H9 (cell line): ENCODE measurements at regions not wholly inside any gene's neighbourhood (a gene's known extent, or its start where the extent isn't known, plus 50 kb on each side); places are given as distances from the start of the nearest gene placed in this dataset.

ENCODE experiments used
- DNase-seq: peaks from one replicate; pipeline ENCODE4 v3.0.0-alpha.2; 2017
- H2AFZ ChIP-seq: one replicate; pipeline ENCODE4 v1.6.1; 2013; ENCODE audit warnings: mild to moderate bottlenecking, low read length, control low read depth, moderate library complexity
- H2AK5ac ChIP-seq: 2 replicates; pipeline ENCODE4 v1.6.1; 2013; ENCODE audit warnings: low read length, control low read depth, mixed read lengths; ENCODE audit not compliant: insufficient read length
- H2BK120ac ChIP-seq: one replicate; pipeline ENCODE4 v1.6.1; 2013; ENCODE audit warnings: low read depth, mild to moderate bottlenecking, low read length, control low read depth, inconsistent platforms; ENCODE audit not compliant: poor library complexity, severe bottlenecking
- H2BK12ac ChIP-seq: 2 replicates; pipeline ENCODE4 v1.6.1; 2013; ENCODE audit warnings: low read length, control low read depth, mixed read lengths, low read depth; ENCODE audit not compliant: insufficient read length
- H2BK15ac ChIP-seq: 2 replicates; pipeline ENCODE4 v1.6.1; 2013; ENCODE audit warnings: low read depth, low read length, control low read depth
- H2BK20ac ChIP-seq: one replicate; pipeline ENCODE4 v1.6.1; 2013; ENCODE audit warnings: low read depth, mild to moderate bottlenecking, low read length, control low read depth, inconsistent platforms; ENCODE audit not compliant: poor library complexity, severe bottlenecking
- H2BK5ac ChIP-seq: 2 replicates; pipeline ENCODE4 v1.6.1; 2013; ENCODE audit warnings: low read length, control low read depth, mixed read lengths; ENCODE audit not compliant: insufficient read length
- H3K14ac ChIP-seq: 2 replicates; pipeline ENCODE4 v1.6.1; 2013; ENCODE audit warnings: low read length, control low read depth; ENCODE audit not compliant: insufficient read depth
- H3K18ac ChIP-seq: 2 replicates; pipeline ENCODE4 v1.6.1; 2013; ENCODE audit warnings: low read depth, mild to moderate bottlenecking, mixed read lengths, low read length, control low read depth; ENCODE audit not compliant: insufficient read length
- H3K23ac ChIP-seq: 2 replicates; pipeline ENCODE4 v1.6.1; 2013; ENCODE audit warnings: low read length, control low read depth, mixed read lengths, low read depth; ENCODE audit not compliant: insufficient read length
- H3K23me2 ChIP-seq: 2 replicates; pipeline ENCODE4 v1.6.1; 2013; ENCODE audit warnings: low read depth, mild to moderate bottlenecking, mixed read lengths, low read length, control low read depth; ENCODE audit not compliant: insufficient read length, poor library complexity, severe bottlenecking
- H3K27ac ChIP-seq: 2 replicates; pipeline ENCODE4 v1.5.1; 2013; ENCODE audit warnings: low read length, control low read depth, mixed read lengths, low read depth; ENCODE audit not compliant: insufficient read length
- H3K27me3 ChIP-seq: 2 replicates; pipeline ENCODE4 v1.6.1; 2013; ENCODE audit warnings: low read length, control low read depth, inconsistent platforms; ENCODE audit not compliant: insufficient read depth
- H3K4ac ChIP-seq: 2 replicates; pipeline ENCODE4 v1.6.1; 2013; ENCODE audit warnings: low read depth, mild to moderate bottlenecking, control low read depth, inconsistent platforms, low read length, moderate library complexity
- H3K4me1 ChIP-seq: 2 replicates; pipeline ENCODE4 v1.6.1; 2013; ENCODE audit warnings: low read length, control low read depth, inconsistent platforms; ENCODE audit not compliant: insufficient read depth
- H3K4me2 ChIP-seq: 2 replicates; pipeline ENCODE4 v1.6.1; 2013; ENCODE audit warnings: low read length, control low read depth, mixed read lengths; ENCODE audit not compliant: insufficient read length, insufficient read depth
- H3K56ac ChIP-seq: 2 replicates; pipeline ENCODE4 v1.6.1; 2013; ENCODE audit warnings: low read depth, mild to moderate bottlenecking, mixed read lengths, low read length, control low read depth; ENCODE audit not compliant: insufficient read length
- H3K79me1 ChIP-seq: 2 replicates; pipeline ENCODE4 v1.6.1; 2013; ENCODE audit warnings: low read depth, mild to moderate bottlenecking, moderate library complexity, low read length, control low read depth, inconsistent platforms; ENCODE audit not compliant: insufficient read depth, poor library complexity, severe bottlenecking
- H3K79me2 ChIP-seq: 2 replicates; pipeline ENCODE4 v1.6.1; 2013; ENCODE audit warnings: low read length, control low read depth, inconsistent platforms; ENCODE audit not compliant: insufficient read depth
- H3K9ac ChIP-seq: 2 replicates; pipeline ENCODE4 v1.6.1; 2013; ENCODE audit warnings: low read length, control low read depth, mixed read lengths; ENCODE audit not compliant: insufficient read length; ENCODE audit errors: extremely low read depth
- H3K9me3 ChIP-seq: one replicate; pipeline ENCODE4 v1.6.1; 2013; ENCODE audit warnings: low read depth, low read length, inconsistent platforms; ENCODE audit not compliant: control insufficient read depth
- H3T11ph ChIP-seq: one replicate; pipeline ENCODE4 v1.6.1; 2013; ENCODE audit warnings: mild to moderate bottlenecking, low read length, control low read depth, inconsistent platforms
- H4K20me1 ChIP-seq: one replicate; pipeline ENCODE4 v1.6.1; 2013; ENCODE audit not compliant: control insufficient read depth, insufficient read length, insufficient read depth
- H4K5ac ChIP-seq: 2 replicates; pipeline ENCODE4 v1.6.1; 2013; ENCODE audit warnings: low read depth, mild to moderate bottlenecking, mixed read lengths, low read length, control low read depth; ENCODE audit not compliant: insufficient read length
- H4K8ac ChIP-seq: replicated peaks from 2 replicates; pipeline ENCODE4 v1.6.1; 2013; ENCODE audit warnings: low read length, control low read depth, mixed read lengths, low read depth; ENCODE audit not compliant: insufficient read length
- H4K91ac ChIP-seq: 2 replicates; pipeline ENCODE4 v1.6.1; 2013; ENCODE audit warnings: low read depth, mild to moderate bottlenecking, moderate library complexity, mixed read lengths, low read length, control low read depth; ENCODE audit not compliant: insufficient read length
- H3K27ac Mint-ChIP-seq, 3 experiments: 2 replicates in 2 of 3; 3 replicates in 1 of 3; pipeline ENCODE4 v1.8.0; 2020 to 2021; ENCODE audit warnings: mixed read lengths in 3 of 3, mild to moderate bottlenecking in 1 of 3, moderate library complexity in 1 of 3
- H3K27me3 Mint-ChIP-seq: 2 replicates; pipeline ENCODE4 v1.8.0; 2021; ENCODE audit warnings: low read depth, mild to moderate bottlenecking, moderate library complexity, mixed read lengths
- H3K36me3 Mint-ChIP-seq, 3 experiments: 2 replicates in 2 of 3; 3 replicates in 1 of 3; pipeline ENCODE4 v1.8.0; 2020 to 2021; ENCODE audit warnings: low read depth in 3 of 3, mixed read lengths in 3 of 3; ENCODE audit not compliant: insufficient read depth in 1 of 3
- H3K4me1 Mint-ChIP-seq, 2 experiments: 2 replicates each; pipeline ENCODE4 v1.8.0; 2020; ENCODE audit warnings: mixed read lengths in 2 of 2
- H3K4me3 Mint-ChIP-seq, 2 experiments: 2 replicates in 1 of 2; 3 replicates in 1 of 2; pipeline ENCODE4 v1.8.0; 2020 to 2021; ENCODE audit warnings: mild to moderate bottlenecking in 2 of 2, mixed read lengths in 2 of 2, moderate library complexity in 1 of 2
- H3K9me3 Mint-ChIP-seq, 2 experiments: 2 replicates in 1 of 2; 3 replicates in 1 of 2; pipeline ENCODE4 v1.8.0; 2020; ENCODE audit warnings: mild to moderate bottlenecking in 2 of 2, mixed read lengths in 2 of 2, moderate library complexity in 1 of 2
- CTCF ChIP-seq: fragments of 200-600 bp; sonication (generic); conservative IDR thresholded peaks from 3 replicates; pipeline ENCODE4 v1.8.0; 2021; ENCODE audit warnings: antibody characterized with exemption, mild to moderate bottlenecking
- WGBS: extraction: QIAGEN DNeasy Blood & Tissue Kit; methylation state at CpG from one replicate; pipeline ENCODE4 v1.1.7; 2013; ENCODE audit warnings: missing lambda C conversion rate, low lambda C conversion rate, mixed read lengths; ENCODE audit not compliant: insufficient read length; ENCODE audit errors: extremely low coverage; 5-methylcytosine and 5-hydroxymethylcytosine counted together

GRCh38 chr11:10931761-10932670, 74.2 kb upstream of the ZBED5 start:
- no peak overlapping the region for H3K27ac ChIP-seq

More at GRCh38 chr11:10931761-10932670, 74.2 kb upstream of the ZBED5 start:
- Histone ChIP-seq H3K79me1 (no peaks in the 10 kb centered on the region), H4K5ac (no peak overlapping the region), H3K4ac (no peak overlapping the region), H3K79me2 (no peaks in the 10 kb centered on the region), H3K23me2 (peaks cover 19% of the 10 kb centered on the region), H4K8ac (no peak overlapping the region), H3K9ac (no peak overlapping the region), H2AK5ac (no peak overlapping the region), H4K20me1 (no peaks in the 10 kb centered on the region), H3T11ph (no peak overlapping the region), H3K4me2 (peak overlapping the region; percentile 70), H3K14ac (no peak overlapping the region), H2BK12ac (no peak overlapping the region), H3K9me3 (no peaks in the 10 kb centered on the region), H4K91ac (no peak overlapping the region), H2BK20ac (no peak overlapping the region), H2BK15ac (no peak overlapping the region), H2BK120ac (no peak overlapping the region), H3K4me1 (peaks cover 4% of the 10 kb centered on the region; the same call in 1 of the 2 replicates), H2BK5ac (no peak overlapping the region), H3K18ac (no peak overlapping the region), H2AFZ (no peak overlapping the region), H3K27me3 (no peaks in the 10 kb centered on the region; the same call in 1 of the 2 replicates), H3K23ac (no peak overlapping the region), H3K56ac (no peak overlapping the region)
- Mint-ChIP-seq H3K27me3 (peaks cover 21% of the 10 kb centered on the region), H3K4me3 (peak overlapping the region; percentile 78 to 89), H3K4me1 (peaks cover 18 to 25% of the 10 kb centered on the region in 2 experiments), H3K9me3 (no peaks in the 10 kb centered on the region; a peak in 3 of 5 replicates), H3K27ac (peak overlapping the region; percentile 52 to 92 (median 61); a peak in 4 of 7 replicates), H3K36me3 (no peaks in the 10 kb centered on the region)
- no peak for TF ChIP-seq CTCF
- no CpG with 5 or more reads among the region's 14 CpGs for WGBS
- no peak for DNase-seq
